ENCODE measurements at regions not wholly inside any gene's neighbourhood (a gene's known extent, or its start where the extent isn't known, plus 50 kb on each side); places are given as distances from the start of the nearest gene placed in this dataset.

- no peak for ATAC-seq
- TF ChIP-seq CTCF (IDR thresholded peaks at IDR 0.05), result no peak
These were observed 392.7 kb upstream of the AUTS2 start for GRCh38 chr7:69205581-69205980.

DNA sequence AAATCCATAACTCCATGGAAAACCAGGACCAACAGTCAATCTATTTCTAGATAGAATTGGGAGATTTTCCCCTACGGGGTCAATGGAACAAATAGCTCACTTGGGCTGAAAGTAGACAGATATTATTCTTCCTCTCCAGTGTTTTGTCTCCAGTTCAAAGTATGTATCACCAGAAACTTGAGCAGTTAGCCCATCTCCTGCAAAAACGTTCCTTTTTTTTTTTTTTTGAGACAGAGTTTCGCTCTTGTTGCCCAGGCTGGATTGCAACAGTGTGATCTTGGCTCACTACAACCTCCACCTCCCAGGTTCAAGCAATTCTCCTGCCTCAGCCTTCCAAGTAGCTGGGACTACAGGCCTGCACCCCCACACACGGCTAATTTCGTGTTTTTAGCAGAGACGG lies 390.0 kb upstream of the AUTS2 start:
- DNase-seq (no peak), ATAC-seq (no peak)
- no peaks in the 10 kb centered on the region for H3K9me3 ChIP-seq
- no peaks in the 10 kb centered on the region for H3K36me3 ChIP-seq
- no peaks in the 10 kb centered on the region for H3K4me1 ChIP-seq
- no peak overlapping the region for H3K4me3 ChIP-seq
- no peak for TF ChIP-seq CTCF (IDR thresholded peaks at IDR 0.05)
- intact Hi-C loops (cut with DNase I), result no loop called here
- no peaks in the 10 kb centered on the region for H3K27me3 ChIP-seq
- H3K27ac ChIP-seq, result no peak overlapping the region

More at GRCh38 chr7:69205581-69205980, 392.7 kb upstream of the AUTS2 start:
- H3K4me1 ChIP-seq, result no peaks in the 10 kb centered on the region
- no peak overlapping the region for H3K27ac ChIP-seq
- H3K9me3 ChIP-seq, result no peaks in the 10 kb centered on the region
- H3K4me3 ChIP-seq, result no peak overlapping the region
- no peaks in the 10 kb centered on the region for H3K27me3 ChIP-seq
- H3K36me3 ChIP-seq, result no peaks in the 10 kb centered on the region
- no peak for DNase-seq
- intact Hi-C loops (cut with DNase I), result no loop called here

DNA sequence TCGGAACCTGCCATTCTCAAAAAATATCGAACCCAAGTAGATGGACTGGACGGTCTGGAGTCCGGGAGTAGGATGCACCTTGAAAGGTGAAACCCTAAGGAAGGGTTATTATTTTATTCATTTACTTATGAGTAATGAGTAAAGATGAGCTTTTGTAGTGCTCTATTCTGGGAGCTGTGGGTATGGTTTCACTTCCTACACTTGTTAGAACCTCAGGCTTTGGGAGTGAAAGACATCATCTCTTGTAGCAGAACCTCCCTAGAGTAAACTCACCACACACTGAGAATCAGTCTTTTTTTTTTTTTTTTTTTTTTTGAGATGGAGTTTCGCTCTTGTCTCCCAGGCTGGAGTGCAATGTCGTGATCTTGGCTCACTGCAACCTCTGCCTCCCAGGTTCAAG lies 389.4 kb upstream of the AUTS2 start:
- Histone ChIP-seq H3K36me3 (no peaks in the 10 kb centered on the region), H3K4me3 (no peak overlapping the region), H3K4me1 (no peaks in the 10 kb centered on the region), H3K9me3 (no peaks in the 10 kb centered on the region), H3K27me3 (no peaks in the 10 kb centered on the region), H3K27ac (no peak overlapping the region)
- no peak for ATAC-seq
- DNase-seq, result no peak
- intact Hi-C loops (cut with DNase I), result no loop called here
- no peak for TF ChIP-seq CTCF (IDR thresholded peaks at IDR 0.05)

DNA sequence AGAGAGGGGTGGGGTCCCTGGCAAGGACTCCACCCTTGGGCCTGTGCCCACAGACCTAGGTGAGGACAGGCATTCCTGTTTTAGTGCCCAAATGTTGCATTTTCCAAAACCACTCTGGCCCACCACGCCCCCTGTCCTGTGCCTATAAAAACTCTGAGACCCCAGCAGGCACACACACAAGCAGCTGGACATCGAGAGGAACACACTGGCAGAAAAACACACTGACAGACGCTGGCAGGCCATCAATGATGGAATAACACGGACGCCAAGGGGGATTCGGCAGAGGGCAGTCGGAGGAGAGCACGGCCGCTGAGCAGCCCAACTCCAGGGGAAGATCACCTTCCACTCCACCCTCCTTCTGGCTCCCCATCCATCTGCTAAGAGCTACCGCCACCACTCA lies 386.9 kb upstream of the AUTS2 start:
- Histone ChIP-seq H3K27me3 (no peaks in the 10 kb centered on the region), H3K36me3 (no peaks in the 10 kb centered on the region), H3K4me1 (no peaks in the 10 kb centered on the region), H3K27ac (no peak overlapping the region), H3K9me3 (no peaks in the 10 kb centered on the region), H3K4me3 (no peak overlapping the region)
- intact Hi-C loops (cut with DNase I), result no loop called here
- DNase-seq (no peak), ATAC-seq (no peak)
- no peak for TF ChIP-seq CTCF (IDR thresholded peaks at IDR 0.05)

DNA sequence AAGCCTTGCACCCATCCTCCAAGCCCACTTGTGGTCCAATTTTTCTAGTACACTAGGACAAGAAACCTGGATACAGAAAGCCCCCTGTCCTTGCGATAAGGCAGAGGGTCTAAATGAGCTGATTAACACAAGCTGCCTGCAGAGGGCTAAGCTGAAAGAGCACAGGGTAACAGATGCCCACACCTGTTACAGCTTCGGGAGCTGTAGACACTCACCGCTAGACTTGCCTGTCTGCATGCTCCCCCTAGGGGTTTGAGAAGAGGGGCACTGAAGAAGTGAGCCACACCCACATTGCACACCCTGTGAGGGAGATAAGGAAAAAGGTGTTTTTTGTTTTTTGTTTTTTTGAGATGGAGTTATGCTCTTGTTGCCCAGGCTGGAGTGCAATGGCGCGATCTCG lies 386.5 kb upstream of the AUTS2 start:
- Histone ChIP-seq H3K9me3 (no peaks in the 10 kb centered on the region), H3K36me3 (no peaks in the 10 kb centered on the region), H3K27me3 (no peaks in the 10 kb centered on the region), H3K4me3 (no peak overlapping the region), H3K4me1 (no peaks in the 10 kb centered on the region), H3K27ac (no peak overlapping the region)
- ATAC-seq, result no peak
- TF ChIP-seq CTCF (IDR thresholded peaks at IDR 0.05), result no peak
- intact Hi-C loops (cut with DNase I), result no loop called here
- no peak for DNase-seq
